Muscle layer of duodenum (tissue), 2 donors: ENCODE measurements at regions not wholly inside any gene's neighbourhood (a gene's known extent, or its start where the extent isn't known, plus 50 kb on each side); places are given as distances from the start of the nearest gene placed in this dataset.
"Not testable (repeated sequence)": the region's sequence is repeated elsewhere in the genome, so short reads cannot be mapped to it uniquely, and the experiment has no call there.

Source experiments
- H3K27ac ChIP-seq: one replicate; pipeline ENCODE4 v1.7.0; 2013; ENCODE audit warnings: mild to moderate bottlenecking, low read length
- H3K27me3 ChIP-seq: one replicate; pipeline ENCODE4 v1.7.0; 2013; ENCODE audit warnings: low read depth, mild to moderate bottlenecking, control low read depth, low read length
- H3K36me3 ChIP-seq, 2 donors: one replicate each; pipeline ENCODE4 v1.7.0; 2013; ENCODE audit warnings: low read length in 2 of 2, control low read depth in 1 of 2, mild to moderate bottlenecking in 1 of 2; ENCODE audit not compliant: insufficient read depth in 2 of 2, control insufficient read depth in 1 of 2
- H3K4me1 ChIP-seq, 2 donors: one replicate each; pipeline ENCODE4 v1.7.0; 2013; ENCODE audit warnings: low read length in 2 of 2, mild to moderate bottlenecking in 2 of 2, control low read depth in 1 of 2, moderate library complexity in 1 of 2; ENCODE audit not compliant: insufficient read depth in 2 of 2, control insufficient read depth in 1 of 2
- H3K4me3 ChIP-seq, 2 donors: one replicate each; pipeline ENCODE4 v1.7.0; 2013; ENCODE audit warnings: low read length in 2 of 2, low read depth in 1 of 2, mild to moderate bottlenecking in 1 of 2
- H3K9me3 ChIP-seq, 2 donors: one replicate each; pipeline ENCODE4 v1.7.0; 2013; ENCODE audit warnings: low read length in 2 of 2, control low read depth in 1 of 2, mild to moderate bottlenecking in 1 of 2; ENCODE audit not compliant: control insufficient read depth in 1 of 2
- donor health status: healthy.

DNA sequence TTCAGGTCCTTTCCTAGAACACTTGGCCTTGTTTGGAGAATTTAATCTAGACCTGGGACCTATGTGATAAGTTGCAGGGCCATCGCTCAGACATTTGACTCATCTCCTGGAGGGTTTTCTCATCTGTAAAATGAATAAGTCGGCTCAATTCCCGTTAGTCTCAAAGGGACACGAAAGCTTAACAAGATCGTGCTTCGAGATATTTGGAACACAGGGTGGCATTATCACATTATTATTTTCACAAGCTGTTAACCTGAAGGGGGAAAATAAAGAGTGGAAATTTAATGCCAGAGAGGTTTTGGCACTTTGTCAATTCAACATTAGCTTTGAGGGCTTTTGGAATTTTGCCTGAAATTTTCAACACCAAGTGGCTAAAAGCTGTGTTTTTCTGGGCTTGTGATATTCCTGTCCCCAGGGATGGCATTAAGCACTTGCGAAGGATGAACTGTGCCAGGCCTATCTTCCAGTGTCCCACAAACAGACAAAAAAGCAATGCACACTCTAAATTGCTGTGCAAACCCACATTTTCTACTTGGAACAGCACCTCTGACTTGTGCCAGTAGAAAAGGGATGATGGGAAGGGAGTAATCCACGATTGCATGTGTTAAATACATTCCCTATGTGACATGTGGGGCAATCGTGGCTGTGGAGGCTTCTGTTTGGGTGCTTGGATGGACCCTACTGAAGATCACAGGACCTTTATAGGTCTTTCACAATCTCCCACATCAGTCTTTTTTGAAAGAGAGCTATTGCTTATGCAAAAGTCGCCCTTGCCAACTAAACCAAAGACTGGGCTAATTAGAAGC is 478.7 kb downstream of the MFSD1 start:
- Histone ChIP-seq H3K27ac (no peak overlapping the region), H3K9me3 (no peaks in the 10 kb centered on the region)

DNA sequence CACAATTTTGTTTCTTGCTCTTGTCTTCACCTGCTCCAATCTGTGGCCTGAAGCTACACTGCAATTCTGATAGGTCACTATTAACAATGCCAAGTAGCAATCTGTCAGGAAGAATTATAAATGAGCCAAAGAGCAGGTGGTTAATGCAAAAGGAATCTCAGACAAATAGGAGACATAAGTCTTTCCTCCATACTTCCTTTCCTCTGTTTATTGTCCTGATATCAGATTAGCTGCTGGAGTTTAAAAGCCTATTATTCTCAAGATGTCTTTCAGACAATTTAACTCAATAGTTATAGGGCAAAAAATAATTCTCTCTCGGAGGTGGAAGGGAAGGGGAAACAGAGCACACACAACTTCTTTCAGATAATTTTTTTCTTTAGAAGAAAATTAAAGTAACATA is 491.6 kb downstream of the MFSD1 start:
- Histone ChIP-seq H3K4me1 (no peaks in the 10 kb centered on the region), H3K27ac (no peak overlapping the region), H3K36me3 (no peaks in the 10 kb centered on the region), H3K4me3 (no peak overlapping the region), H3K9me3 (no peaks in the 10 kb centered on the region), H3K27me3 (no peaks in the 10 kb centered on the region)

More for the DNA sequence above, 478.7 kb downstream of the MFSD1 start:
- Histone ChIP-seq H3K36me3 (no peaks in the 10 kb centered on the region), H3K4me3 (no peak overlapping the region), H3K27me3 (no peaks in the 10 kb centered on the region), H3K4me1 (no peaks in the 10 kb centered on the region)

DNA sequence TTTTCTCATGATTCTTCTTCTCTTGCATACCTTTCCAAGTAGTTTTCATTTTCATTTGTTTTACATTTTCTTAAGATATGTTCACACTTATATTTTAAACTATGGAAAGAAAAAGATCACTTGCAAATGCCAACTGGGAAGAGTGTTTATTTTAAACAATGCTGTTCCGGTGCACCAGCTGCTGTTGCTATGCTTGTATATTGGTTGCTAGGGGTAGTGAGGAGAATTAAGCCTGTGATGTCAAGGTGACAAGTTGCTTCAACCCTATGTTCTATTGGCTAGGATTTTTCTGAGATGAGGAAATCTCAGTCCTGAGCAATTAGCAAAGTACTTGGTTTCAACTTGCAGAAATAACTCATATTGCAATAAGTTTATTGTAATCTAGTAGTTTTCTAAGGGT is 500.1 kb downstream of the MFSD1 start:
- Histone ChIP-seq H3K4me1 (no peaks in the 10 kb centered on the region), H3K4me3 (no peak overlapping the region), H3K36me3 (no peaks in the 10 kb centered on the region), H3K27ac (no peak overlapping the region), H3K27me3 (no peaks in the 10 kb centered on the region), H3K9me3 (no peaks in the 10 kb centered on the region)

DNA sequence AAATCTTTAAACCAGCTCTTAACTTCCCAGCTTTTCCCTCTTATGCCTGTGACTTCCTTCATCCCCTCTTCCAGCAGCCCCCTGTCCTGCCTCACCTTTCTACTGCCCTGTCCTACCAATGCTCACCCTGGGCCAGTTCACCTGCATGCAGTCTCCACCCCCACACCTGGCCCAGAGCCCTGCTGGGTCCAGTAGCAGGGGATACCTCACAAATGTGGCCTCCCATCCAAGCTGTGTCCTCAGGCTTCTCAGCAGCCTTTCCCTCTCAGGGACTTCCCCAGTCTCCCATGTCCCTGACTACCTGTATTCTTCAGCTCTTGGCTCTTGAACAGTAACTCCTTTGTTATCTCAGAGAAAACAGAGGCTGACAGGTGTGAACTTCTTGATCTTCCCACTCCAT is 503.2 kb downstream of the MFSD1 start:
- Histone ChIP-seq H3K27ac (no peak overlapping the region), H3K36me3 (no peaks in the 10 kb centered on the region), H3K4me1 (no peaks in the 10 kb centered on the region), H3K9me3 (no peaks in the 10 kb centered on the region), H3K27me3 (no peaks in the 10 kb centered on the region), H3K4me3 (no peak overlapping the region)

DNA sequence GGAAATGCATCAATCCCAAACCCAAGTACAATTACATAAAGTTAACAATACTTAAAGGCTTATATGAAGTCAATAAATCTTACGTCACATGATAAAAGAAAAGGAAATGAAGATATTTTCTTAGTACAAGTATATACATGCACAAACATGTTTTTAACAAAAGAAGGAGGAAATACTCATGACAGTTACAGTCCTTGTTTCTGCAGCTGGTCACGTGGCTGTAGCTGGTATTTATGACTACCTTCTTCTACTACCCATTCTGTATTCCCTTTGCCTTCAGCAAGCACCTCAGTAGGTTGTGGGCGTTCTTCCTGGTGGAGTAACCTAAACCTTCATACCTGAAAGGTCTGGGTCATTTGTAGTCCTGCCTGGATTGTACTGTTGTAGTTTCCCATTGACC is 514.9 kb downstream of the MFSD1 start:
- H3K27ac ChIP-seq, H3K27me3 ChIP-seq, H3K36me3 ChIP-seq, H3K9me3 ChIP-seq, H3K4me1 ChIP-seq, H3K4me3 ChIP-seq: not testable (repeated sequence)

DNA sequence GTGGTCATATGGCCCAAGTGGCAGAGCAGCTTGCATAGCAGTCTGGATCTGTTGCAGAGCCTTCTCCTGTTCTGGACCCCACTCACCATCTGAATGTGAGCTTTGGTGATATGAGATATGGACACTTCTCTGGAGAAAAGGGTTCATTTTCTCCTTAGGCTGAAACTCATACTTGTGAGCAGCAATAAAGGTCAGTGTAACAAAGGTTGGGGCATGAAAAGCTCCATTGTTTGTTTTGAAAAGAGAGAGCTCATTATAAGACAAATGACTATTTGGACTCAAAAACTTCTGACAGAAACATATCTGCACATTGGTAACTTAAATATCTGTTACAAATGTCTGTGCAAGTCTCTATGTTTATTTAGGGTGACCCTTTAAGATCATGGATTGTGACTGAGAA is 517.3 kb downstream of the MFSD1 start:
- Histone ChIP-seq H3K9me3 (no peaks in the 10 kb centered on the region), H3K4me3 (no peak overlapping the region), H3K36me3 (no peaks in the 10 kb centered on the region), H3K27me3 (no peaks in the 10 kb centered on the region), H3K4me1 (no peaks in the 10 kb centered on the region), H3K27ac (no peak overlapping the region)

DNA sequence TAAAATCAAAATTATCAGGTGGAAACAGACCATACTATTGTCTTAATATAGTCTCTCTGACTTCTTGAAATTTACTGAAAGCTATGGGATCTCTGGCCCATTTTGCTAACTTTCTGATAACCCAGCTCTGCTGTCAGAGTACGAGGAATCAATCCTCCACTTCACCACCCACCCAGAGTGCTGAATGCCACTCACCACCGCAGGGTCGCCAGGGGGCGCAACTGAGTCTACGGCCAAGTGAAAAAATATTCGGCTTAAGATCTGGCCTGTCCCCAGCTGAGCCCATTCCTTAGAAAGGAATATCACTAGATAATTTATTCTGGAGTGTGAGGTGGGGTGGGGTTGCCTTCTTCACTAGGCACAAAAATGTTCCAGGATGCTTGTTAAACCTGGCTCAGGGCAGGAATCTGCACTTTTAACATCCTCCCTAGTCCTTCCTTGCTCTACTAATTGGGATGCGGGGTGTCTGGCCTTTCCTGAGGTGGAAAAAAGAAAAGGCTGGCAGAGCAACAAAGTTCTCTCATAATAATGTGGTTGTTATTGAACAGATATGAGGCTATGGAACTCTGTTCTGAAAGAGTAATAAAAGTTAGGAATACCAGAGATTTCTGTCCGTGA is 520.6 kb downstream of the MFSD1 start:
- no peak overlapping the region for H3K4me3 ChIP-seq
- H3K27ac ChIP-seq = no peak overlapping the region
- H3K27me3 ChIP-seq = no peaks in the 10 kb centered on the region
- H3K36me3 ChIP-seq = no peaks in the 10 kb centered on the region
- H3K9me3 ChIP-seq = no peaks in the 10 kb centered on the region
- H3K4me1 ChIP-seq = no peaks in the 10 kb centered on the region

DNA sequence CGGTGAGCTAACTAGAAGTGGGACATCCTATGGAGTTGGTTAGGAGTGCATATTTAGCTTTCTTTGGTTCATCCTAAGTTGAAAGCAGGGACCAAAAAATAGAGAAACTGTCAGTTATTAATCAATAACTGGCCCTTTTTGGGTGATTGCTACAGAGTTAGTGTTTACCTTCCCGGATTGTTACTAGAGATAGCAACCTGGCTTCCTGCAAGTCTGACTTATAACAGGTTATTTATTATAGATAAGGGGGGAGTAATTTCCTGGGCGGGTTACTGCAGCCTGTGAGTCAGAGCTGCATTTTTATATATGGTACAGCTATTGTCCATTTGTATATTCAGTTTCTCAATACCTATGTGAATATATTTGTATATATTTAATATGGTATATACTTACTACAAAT is 522.0 kb downstream of the MFSD1 start:
- Histone ChIP-seq H3K36me3 (no peaks in the 10 kb centered on the region), H3K4me3 (no peak overlapping the region), H3K9me3 (no peaks in the 10 kb centered on the region), H3K27ac (no peak overlapping the region), H3K4me1 (no peaks in the 10 kb centered on the region), H3K27me3 (no peaks in the 10 kb centered on the region)

DNA sequence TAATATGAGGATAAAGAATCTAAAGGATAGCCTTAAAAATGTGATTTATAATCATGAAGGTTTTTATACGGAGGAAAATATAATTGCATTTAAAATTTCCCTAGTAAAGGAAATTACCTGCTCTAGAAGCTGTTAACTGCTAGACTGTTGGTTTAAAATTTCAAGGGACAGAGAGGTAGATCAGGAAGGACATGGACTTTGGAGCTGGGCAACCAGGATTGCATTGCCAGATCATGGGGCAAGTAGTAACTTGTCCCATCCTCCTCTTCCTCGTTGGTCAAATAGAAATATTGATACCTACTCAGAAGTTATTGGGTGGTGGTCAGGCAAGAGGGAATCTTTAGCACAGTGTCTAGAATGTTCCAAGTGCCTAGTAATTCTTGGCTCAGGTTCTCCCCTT is 525.1 kb downstream of the MFSD1 start:
- Histone ChIP-seq H3K36me3 (no peaks in the 10 kb centered on the region), H3K4me3 (no peak overlapping the region), H3K27ac (no peak overlapping the region), H3K4me1 (no peaks in the 10 kb centered on the region), H3K9me3 (no peaks in the 10 kb centered on the region), H3K27me3 (no peaks in the 10 kb centered on the region)

DNA sequence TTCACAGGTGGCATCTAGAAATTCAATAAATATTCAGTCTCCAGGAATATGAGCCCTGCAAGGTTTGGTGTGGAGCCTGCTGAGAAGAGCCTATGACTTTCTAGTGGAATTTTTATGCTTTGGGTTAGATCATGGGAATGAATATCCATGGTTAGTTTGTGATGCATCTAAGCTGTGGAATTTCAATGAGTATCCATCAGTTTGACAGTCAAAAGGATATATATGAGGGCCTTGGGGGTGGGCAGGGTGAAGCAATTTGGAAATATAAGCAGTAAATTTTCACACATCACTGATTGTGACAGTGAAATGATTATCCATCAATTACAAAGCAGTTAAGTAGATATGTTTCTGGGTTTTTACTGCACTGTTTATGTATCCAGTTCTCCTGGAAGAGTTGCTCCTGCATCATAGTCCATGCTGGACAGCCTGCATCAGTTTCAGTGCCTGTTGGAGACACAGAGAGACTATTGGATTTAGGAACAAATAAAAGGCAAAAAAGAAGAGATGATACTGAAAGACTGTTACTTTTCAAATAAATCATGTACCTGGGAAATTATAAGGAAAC is 530.8 kb downstream of the MFSD1 start:
- Histone ChIP-seq H3K27me3 (no peaks in the 10 kb centered on the region), H3K4me1 (no peaks in the 10 kb centered on the region), H3K4me3 (no peak overlapping the region), H3K27ac (no peak overlapping the region), H3K36me3 (no peaks in the 10 kb centered on the region), H3K9me3 (no peaks in the 10 kb centered on the region)

DNA sequence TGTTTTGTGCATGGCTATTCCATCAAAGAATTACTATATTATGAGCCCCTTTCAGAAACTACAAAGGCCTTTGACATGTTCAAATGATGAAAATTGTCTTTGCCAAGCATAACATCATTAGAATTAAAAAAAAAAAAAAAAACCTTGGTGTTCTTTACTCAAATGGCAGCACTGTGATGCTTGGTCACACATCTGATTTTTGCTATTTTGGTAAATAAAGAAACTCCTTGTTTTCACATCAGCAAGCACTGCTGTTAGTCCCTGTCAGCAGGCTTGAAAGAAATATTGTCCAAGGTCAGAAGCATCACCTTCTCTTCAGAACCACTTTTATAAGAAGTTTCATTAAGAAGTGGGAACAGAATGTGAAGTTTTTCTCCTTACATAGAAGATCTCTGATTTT is 537.3 kb downstream of the MFSD1 start:
- Histone ChIP-seq H3K9me3 (peaks cover 0 to 6% of the 10 kb centered on the region in 2 donors), H3K4me3 (no peak overlapping the region), H3K27ac (no peak overlapping the region), H3K27me3 (no peaks in the 10 kb centered on the region), H3K4me1 (no peaks in the 10 kb centered on the region), H3K36me3 (no peaks in the 10 kb centered on the region)
